ENCODE measurements at regions not wholly inside any gene's neighbourhood (a gene's known extent, or its start where the extent isn't known, plus 50 kb on each side); places are given as distances from the start of the nearest gene placed in this dataset.

DNA sequence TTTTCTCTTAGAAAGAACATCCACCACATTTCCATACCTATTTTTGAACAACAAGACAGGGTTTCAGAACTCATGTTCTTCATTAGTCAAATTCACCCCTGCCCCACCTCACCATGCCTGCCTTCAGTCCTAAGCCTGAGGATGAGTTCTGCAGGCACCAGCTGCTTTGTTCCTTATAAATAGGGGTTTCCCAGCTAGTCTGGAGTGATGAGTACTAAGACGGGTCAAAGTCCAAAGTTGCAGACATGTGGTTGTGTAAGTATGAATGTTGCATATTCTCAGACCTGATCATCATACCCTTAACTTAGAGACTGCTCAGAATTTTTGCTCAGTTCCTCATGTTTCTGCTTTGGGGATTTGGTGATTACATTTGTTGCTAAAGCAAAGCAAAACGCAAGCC, 257.7 kb upstream of the CDYL start:
- TF ChIP-seq CTCF (IDR thresholded peaks at IDR 0.05; ENCODE audit: borderline replicate concordance, insufficient read depth, low read depth, low read length) = no peak
- H3K4me3 ChIP-seq (ENCODE audit: low read depth, low read length) = no peak overlapping the region

DNA sequence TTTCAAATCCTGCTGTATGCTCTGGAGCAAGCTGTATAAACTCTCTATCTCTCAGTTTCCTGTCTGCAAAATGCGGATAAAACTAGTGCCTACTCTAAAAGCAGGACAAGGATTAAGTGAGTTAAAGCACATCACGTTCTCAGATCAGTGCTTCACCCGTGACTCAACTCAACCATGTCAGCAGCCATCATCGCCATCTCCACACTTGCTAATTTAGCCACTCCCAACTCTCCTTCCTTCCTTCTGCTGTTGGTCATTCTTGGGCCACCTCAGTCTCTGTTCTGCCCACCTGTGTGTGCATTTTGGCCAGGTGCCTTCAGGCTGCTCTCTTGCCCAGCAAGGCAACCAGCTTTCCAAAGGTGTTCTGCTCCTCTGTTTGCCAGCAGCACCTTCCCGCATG, 260.0 kb upstream of the CDYL start:
- TF ChIP-seq CTCF (IDR thresholded peaks at IDR 0.05; ENCODE audit: borderline replicate concordance, insufficient read depth, low read depth, low read length) = no peak
- H3K4me3 ChIP-seq (ENCODE audit: low read depth, low read length) = no peak overlapping the region

DNA sequence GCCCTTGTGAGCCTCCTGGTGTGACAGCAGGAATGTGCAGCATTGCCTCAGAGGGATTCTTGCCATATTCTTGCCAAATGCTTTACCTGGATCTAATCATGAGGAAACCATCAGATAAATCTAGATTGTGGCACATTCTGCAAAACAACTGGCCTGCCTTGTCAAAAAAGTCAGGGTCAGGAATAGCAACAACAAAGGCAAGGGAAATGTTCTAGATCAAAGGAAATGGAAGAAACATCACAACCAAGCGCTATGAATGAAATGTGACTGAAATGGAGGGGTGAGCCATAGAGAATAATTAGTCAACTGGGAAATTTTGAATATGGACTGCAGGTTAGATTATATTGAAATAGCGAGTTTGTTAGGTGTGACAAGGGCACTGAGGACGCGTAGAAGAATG, 262.6 kb upstream of the CDYL start:
- no peak overlapping the region for H3K4me3 ChIP-seq (ENCODE audit: low read depth, low read length)
- no peak for TF ChIP-seq CTCF (IDR thresholded peaks at IDR 0.05; ENCODE audit: borderline replicate concordance, insufficient read depth, low read depth, low read length)

- TF ChIP-seq CTCF (IDR thresholded peaks at IDR 0.05; ENCODE audit: borderline replicate concordance, insufficient read depth, low read depth, low read length) = no peak
- no peak overlapping the region for H3K4me3 ChIP-seq (ENCODE audit: low read depth, low read length)
Measured at GRCh38 chr6:4512051-4512471, 264.1 kb upstream of the CDYL start.

GRCh38 chr6:4511641-4512020, 264.6 kb upstream of the CDYL start:
- no peak overlapping the region for H3K4me3 ChIP-seq (ENCODE audit: low read depth, low read length)
- TF ChIP-seq CTCF (IDR thresholded peaks at IDR 0.05; ENCODE audit: borderline replicate concordance, insufficient read depth, low read depth, low read length) = no peak

DNA sequence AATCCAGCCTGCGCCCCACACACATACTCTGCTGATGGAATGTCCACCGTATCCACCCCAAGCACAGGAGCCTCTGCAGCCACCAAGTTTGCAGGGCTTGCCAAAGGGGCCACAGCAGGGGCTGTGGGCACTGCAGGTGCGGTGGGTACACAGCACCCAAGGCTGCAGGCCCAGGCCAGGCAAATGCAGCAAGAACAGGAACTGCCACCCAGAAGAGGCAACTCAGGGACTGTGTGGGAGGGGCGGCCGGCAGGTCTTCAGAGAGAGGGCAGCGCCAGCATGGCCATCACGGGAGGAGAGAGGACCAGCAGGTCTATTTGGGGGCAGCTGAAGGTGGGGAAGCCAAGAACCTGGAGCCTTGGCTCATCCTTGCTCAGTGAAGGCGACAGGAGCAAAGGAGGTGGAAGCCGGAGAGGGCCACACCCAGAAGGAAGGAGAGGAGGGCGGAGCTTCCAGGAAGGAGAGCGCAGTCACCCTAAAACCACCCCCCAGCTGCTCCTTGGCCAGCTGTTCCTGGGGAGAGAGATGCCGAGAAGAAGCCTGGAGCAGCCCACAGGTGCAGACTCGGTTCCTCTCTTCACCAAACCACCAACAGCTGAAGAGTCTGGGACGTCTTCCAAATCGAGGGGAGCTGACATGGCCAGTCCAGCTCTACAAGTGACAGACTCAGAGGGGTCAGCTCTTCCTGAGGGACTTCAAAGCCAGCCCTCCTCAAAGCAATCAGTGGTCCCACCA, 265.1 kb upstream of the CDYL start:
- H3K4me3 ChIP-seq (ENCODE audit: low read depth, low read length) = no peak overlapping the region
- TF ChIP-seq CTCF (IDR thresholded peaks at IDR 0.05; ENCODE audit: borderline replicate concordance, insufficient read depth, low read depth, low read length) = no peak

DNA sequence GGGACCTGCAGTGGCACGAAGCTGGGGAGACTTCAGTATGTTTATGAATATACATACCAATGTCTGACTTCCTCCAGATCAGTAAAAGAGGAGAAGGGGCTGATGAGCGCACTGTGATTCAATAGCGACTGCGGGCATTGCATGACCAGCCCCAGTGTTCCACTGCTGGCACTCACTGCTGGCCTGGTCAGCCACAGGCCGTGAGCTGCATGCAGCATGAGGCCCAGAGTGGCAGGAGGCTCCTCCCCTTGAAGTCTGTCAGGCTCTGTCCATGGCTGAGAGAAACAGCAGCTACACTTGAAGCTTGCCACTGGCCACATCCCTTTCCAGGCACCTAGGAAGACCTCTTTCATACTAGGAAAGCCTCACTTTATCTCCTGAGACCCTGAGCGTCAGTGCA, 265.9 kb upstream of the CDYL start:
- TF ChIP-seq CTCF (IDR thresholded peaks at IDR 0.05; ENCODE audit: borderline replicate concordance, insufficient read depth, low read depth, low read length) = no peak
- H3K4me3 ChIP-seq (ENCODE audit: low read depth, low read length) = no peak overlapping the region

All from GM12875 (cell line).